PC-3 (cell line): ENCODE measurements at regions not wholly inside any gene's neighbourhood (a gene's known extent, or its start where the extent isn't known, plus 50 kb on each side); places are given as distances from the start of the nearest gene placed in this dataset.

Experiments
- ATAC-seq: fragments of 200-7000 bp; cut with Tn5 transposase; 2 replicates; pipeline ENCODE4 v1.9.1; 2020; ENCODE audit warnings: mild to moderate bottlenecking, moderate library complexity
- BruUV-seq: library from RNA; stranded (reverse); fragments of 400-500 nt; replicated peaks from 2 replicates; lab custom pipeline; 2021; lab: Mats Ljungman, UMichigan
- CTCF ChIA-PET: fragments of 300-600 bp; sonication (Branson Sonifier 250); formaldehyde crosslinking; loops from one replicate; lab custom pipeline; 2022; ENCODE audit warnings: antibody characterized with exemption; lab: Charles Lee
- POLR2A ChIA-PET: fragments of 300-600 bp; sonication (Branson Sonifier 250); formaldehyde crosslinking; loops from one replicate; lab custom pipeline; 2022; ENCODE audit warnings: antibody characterized with exemption; ENCODE audit not compliant: unreplicated experiment; lab: Charles Lee
- DNase-seq: peaks from one replicate; pipeline ENCODE4 v3.0.0-alpha.2; 2015
- H2AFZ ChIP-seq: fragments of 300-600 bp; sonication (generic); 2 replicates; pipeline ENCODE4 v1.6.0; 2016; ENCODE audit warnings: antibody characterized with exemption, low read length
- H3F3A ChIP-seq: fragments of 300-600 bp; sonication (generic); one replicate; pipeline ENCODE4 v1.6.0; 2017; ENCODE audit warnings: antibody characterized with exemption, low read length, control low read depth, mild to moderate bottlenecking; ENCODE audit not compliant: unreplicated experiment
- H3K27ac ChIP-seq: fragments of 300-600 bp; sonication (generic); 2 replicates; pipeline ENCODE4 v1.5.1; 2016; ENCODE audit warnings: mild to moderate bottlenecking, low read length
- H3K27me3 ChIP-seq: fragments of 300-600 bp; sonication (generic); 2 replicates; pipeline ENCODE4 v1.6.1; 2016; ENCODE audit warnings: low read length, mixed read lengths
- H3K36me3 ChIP-seq: fragments of 300-600 bp; sonication (generic); 2 replicates; pipeline ENCODE4 v1.6.1; 2016; ENCODE audit warnings: low read depth, mixed run types, low read length, mixed read lengths
- H3K4me1 ChIP-seq: fragments of 300-600 bp; sonication (generic); 2 replicates; pipeline ENCODE4 v1.5.1; 2016; ENCODE audit warnings: low read length; ENCODE audit not compliant: insufficient read depth
- H3K4me2 ChIP-seq: fragments of 300-600 bp; sonication (generic); 2 replicates; pipeline ENCODE4 v1.6.0; 2016; ENCODE audit warnings: low read length
- H3K4me3 ChIP-seq: fragments of 300-600 bp; sonication (generic); 2 replicates; pipeline ENCODE4 v1.5.1; 2016; ENCODE audit warnings: mild to moderate bottlenecking, low read length, mixed read lengths
- H3K79me2 ChIP-seq: fragments of 300-600 bp; sonication (generic); 2 replicates; pipeline ENCODE4 v1.6.1; 2017; ENCODE audit warnings: low read length, mixed read lengths
- H3K9ac ChIP-seq: fragments of 300-600 bp; sonication (generic); 2 replicates; pipeline ENCODE4 v1.6.0; 2016; ENCODE audit warnings: mild to moderate bottlenecking, low read length
- H3K9me2 ChIP-seq: fragments of 300-600 bp; sonication (generic); replicated peaks from 2 replicates; pipeline ENCODE4 v1.6.1; 2016; ENCODE audit warnings: mixed run types, low read length, mixed read lengths
- H3K9me3 ChIP-seq: fragments of 300-600 bp; sonication (generic); 2 replicates; pipeline ENCODE4 v1.6.1; 2016; ENCODE audit warnings: low read length, mixed read lengths
- H4K20me1 ChIP-seq: fragments of 300-600 bp; sonication (generic); 2 replicates; pipeline ENCODE4 v1.6.1; 2016; ENCODE audit warnings: low read length, mixed read lengths
- EZH2 ChIP-seq: fragments of 300-600 bp; sonication (generic); IDR thresholded peaks from one replicate; pipeline ENCODE4 v1.6.1; 2017; ENCODE audit warnings: antibody characterized with exemption, mild to moderate bottlenecking, low read length; ENCODE audit not compliant: unreplicated experiment
- EZH2phosphoT487 ChIP-seq: fragments of 300-600 bp; sonication (generic); IDR thresholded peaks from 2 replicates; pipeline ENCODE4 v1.6.1; 2018; ENCODE audit warnings: mild to moderate bottlenecking, antibody characterized with exemption, low read length, borderline replicate concordance
- intact Hi-C: fragments of 100-400 bp; cut with micrococcal nuclease; formaldehyde crosslinking; loops from 2 replicates; pipeline ENCODE4 v1.9.0; 2023
- TF ChIP-seq, protein P1 (sequence below): fragments of 300-600 bp; sonication (generic); conservative IDR thresholded peaks from 2 replicates; pipeline ENCODE4 v1.5.1; 2017; ENCODE audit warnings: antibody characterized with exemption, low read depth, mild to moderate bottlenecking, low read length

DNA sequence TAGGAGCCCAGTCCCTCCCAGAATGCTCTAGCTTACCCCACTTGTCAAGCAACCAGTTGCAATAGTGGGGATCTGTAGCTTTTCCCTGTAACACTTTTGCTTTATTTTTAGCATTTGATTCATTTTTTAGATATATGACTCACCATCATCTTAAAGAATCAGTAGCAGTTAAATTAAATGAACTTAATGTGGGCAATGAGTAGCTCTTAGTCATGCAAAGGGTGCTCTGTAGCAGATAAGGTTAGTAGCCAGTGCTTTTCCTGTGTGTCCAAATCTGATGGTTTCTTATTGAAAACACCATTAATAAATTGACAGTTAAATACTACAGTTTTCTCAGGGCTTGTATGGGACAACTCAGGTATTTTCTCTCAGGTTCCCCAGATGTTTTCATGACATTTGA lies 311.8 kb downstream of the RERGL start:
- no peak for TF ChIP-seq EZH2phosphoT487
- TF ChIP-seq EZH2 = no peak
- TF ChIP-seq, protein P1, sequence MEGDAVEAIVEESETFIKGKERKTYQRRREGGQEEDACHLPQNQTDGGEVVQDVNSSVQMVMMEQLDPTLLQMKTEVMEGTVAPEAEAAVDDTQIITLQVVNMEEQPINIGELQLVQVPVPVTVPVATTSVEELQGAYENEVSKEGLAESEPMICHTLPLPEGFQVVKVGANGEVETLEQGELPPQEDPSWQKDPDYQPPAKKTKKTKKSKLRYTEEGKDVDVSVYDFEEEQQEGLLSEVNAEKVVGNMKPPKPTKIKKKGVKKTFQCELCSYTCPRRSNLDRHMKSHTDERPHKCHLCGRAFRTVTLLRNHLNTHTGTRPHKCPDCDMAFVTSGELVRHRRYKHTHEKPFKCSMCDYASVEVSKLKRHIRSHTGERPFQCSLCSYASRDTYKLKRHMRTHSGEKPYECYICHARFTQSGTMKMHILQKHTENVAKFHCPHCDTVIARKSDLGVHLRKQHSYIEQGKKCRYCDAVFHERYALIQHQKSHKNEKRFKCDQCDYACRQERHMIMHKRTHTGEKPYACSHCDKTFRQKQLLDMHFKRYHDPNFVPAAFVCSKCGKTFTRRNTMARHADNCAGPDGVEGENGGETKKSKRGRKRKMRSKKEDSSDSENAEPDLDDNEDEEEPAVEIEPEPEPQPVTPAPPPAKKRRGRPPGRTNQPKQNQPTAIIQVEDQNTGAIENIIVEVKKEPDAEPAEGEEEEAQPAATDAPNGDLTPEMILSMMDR = no peak
- Histone ChIP-seq H3K27ac (no peak overlapping the region), H3K4me2 (no peak overlapping the region), H3K79me2 (no peaks in the 10 kb centered on the region), H3K9me2 (no peaks in the 10 kb centered on the region), H4K20me1 (no peaks in the 10 kb centered on the region), H3K4me1 (0 out of 2 replicates have a peak, but pooled peaks cover 6% of the 10 kb centered on the region), H3K9ac (no peak overlapping the region), H3K27me3 (no peaks in the 10 kb centered on the region), H2AFZ (no peak overlapping the region), H3K9me3 (no peaks in the 10 kb centered on the region), H3K4me3 (no peak overlapping the region), H3F3A (no peaks in the 10 kb centered on the region), H3K36me3 (no peaks in the 10 kb centered on the region)
- BruUV-seq = no TSS peak
- ChIA-PET CTCF (no interaction called here), POLR2A (no interaction called here)
- intact Hi-C loops = loop anchor here (5.0 kb wide), 2 partner anchors 84 to 99 kb away; no protein-coding TSS in a partner anchor
- ATAC-seq = peak; percentile 72
- DNase-seq = peak; percentile 27

- Histone ChIP-seq H3K4me3 (no peak overlapping the region), H3F3A (no peaks in the 10 kb centered on the region), H2AFZ (no peak overlapping the region), H3K9ac (no peak overlapping the region), H4K20me1 (no peaks in the 10 kb centered on the region), H3K27me3 (no peaks in the 10 kb centered on the region), H3K4me2 (no peak overlapping the region), H3K36me3 (no peaks in the 10 kb centered on the region), H3K9me2 (no peaks in the 10 kb centered on the region), H3K9me3 (no peaks in the 10 kb centered on the region), H3K4me1 (no peaks in the 10 kb centered on the region), H3K27ac (no peak overlapping the region), H3K79me2 (no peaks in the 10 kb centered on the region)
- no peak for ATAC-seq
- BruUV-seq = no TSS peak
- TF ChIP-seq, protein P1 = no peak
- TF ChIP-seq EZH2 (no peak), EZH2phosphoT487 (no peak)
- ChIA-PET POLR2A (no interaction called here), CTCF (no interaction called here)
- DNase-seq = no peak
- intact Hi-C loops = no loop called here
Measured at GRCh38 chr12:17763366-17763765, 326.6 kb downstream of the RERGL start.

DNA sequence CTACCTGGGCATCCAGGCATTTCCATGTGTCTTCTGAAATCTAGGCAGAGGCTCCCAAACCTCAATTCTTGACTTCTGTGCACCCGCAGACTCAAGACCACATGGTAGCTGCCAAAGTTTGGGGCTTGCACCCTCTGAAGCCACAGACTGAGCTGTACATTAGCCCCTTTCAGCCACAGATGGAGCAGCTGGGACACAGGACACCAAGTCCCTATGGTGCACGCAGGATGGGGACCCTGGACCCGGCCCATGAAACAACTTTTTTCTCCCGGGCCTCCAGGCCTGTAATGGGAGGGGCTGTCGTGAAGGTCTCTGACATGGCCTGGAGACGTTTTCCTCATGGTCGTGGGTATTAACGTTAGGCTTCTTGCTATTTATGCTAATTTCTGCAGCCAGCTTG lies 330.0 kb downstream of the RERGL start:
- no peaks in the 10 kb centered on the region for H3F3A ChIP-seq
- intact Hi-C loops = no loop called here
- H3K36me3 ChIP-seq = no peaks in the 10 kb centered on the region
- DNase-seq (no peak), ATAC-seq (no peak)
- no peaks in the 10 kb centered on the region for H3K79me2 ChIP-seq
- H3K9me3 ChIP-seq = no peaks in the 10 kb centered on the region
- TF ChIP-seq EZH2 (no peak), EZH2phosphoT487 (no peak)
- TF ChIP-seq, protein P1 = no peak
- POLR2A ChIA-PET = no interaction called here
- no TSS peak for BruUV-seq
- no peaks in the 10 kb centered on the region for H4K20me1 ChIP-seq
- no peak overlapping the region for H3K4me2 ChIP-seq
- H3K9ac ChIP-seq = no peak overlapping the region
- CTCF ChIA-PET = no interaction called here
- no peak overlapping the region for H2AFZ ChIP-seq
- no peaks in the 10 kb centered on the region for H3K4me1 ChIP-seq
- H3K4me3 ChIP-seq = no peak overlapping the region
- no peak overlapping the region for H3K27ac ChIP-seq
- no peaks in the 10 kb centered on the region for H3K27me3 ChIP-seq
- no peaks in the 10 kb centered on the region for H3K9me2 ChIP-seq
